NOMO-1 treated with dmso at 0.1 percent for 144 hours (cell line): ENCODE measurements at regions not wholly inside any gene's neighbourhood (a gene's known extent, or its start where the extent isn't known, plus 50 kb on each side); places are given as distances from the start of the nearest gene placed in this dataset.
A peak's percentile ranks its signal among the peaks of the same experiment; 100 is the strongest.
"Not testable (repeated sequence)": the region's sequence is repeated elsewhere in the genome, so short reads cannot be mapped to it uniquely, and the experiment has no call there.

Source experiments
- DNase-seq: peaks from one replicate; lab custom pipeline; 2025; ENCODE audit not compliant: unreplicated experiment; lab: John Stamatoyannopoulos, UW

GRCh38 chrX:35221391-35221790 is 278.8 kb downstream of the FAM47B start:
- DNase-seq = not testable (repeated sequence)

- DNase-seq = no peak
Observed at GRCh38 chrX:35244088-35244741, 301.6 kb downstream of the FAM47B start.

GRCh38 chrX:35244796-35245508 is 302.4 kb downstream of the FAM47B start:
- no peak for DNase-seq

- no peak for DNase-seq
Observed at GRCh38 chrX:35251226-35251625, 308.6 kb downstream of the FAM47B start.

- DNase-seq = no peak
Observed at GRCh38 chrX:35276115-35276514, 333.5 kb downstream of the FAM47B start.

GRCh38 chrX:35285289-35285962 is 342.8 kb downstream of the FAM47B start:
- DNase-seq = no peak

- DNase-seq = no peak
Observed at GRCh38 chrX:35288657-35289056, 346.1 kb downstream of the FAM47B start.

GRCh38 chrX:35289952-35290351 is 347.4 kb downstream of the FAM47B start:
- peak; percentile 52 for DNase-seq

GRCh38 chrX:35291013-35291412 is 348.4 kb downstream of the FAM47B start:
- DNase-seq = no peak

GRCh38 chrX:35292522-35292921 is 349.9 kb downstream of the FAM47B start:
- DNase-seq = no peak

GRCh38 chrX:35305037-35305436 is 362.4 kb downstream of the FAM47B start:
- not testable (repeated sequence) for DNase-seq

GRCh38 chrX:35339796-35340195 is 397.2 kb downstream of the FAM47B start:
- DNase-seq = no peak

- no peak for DNase-seq
Observed at GRCh38 chrX:35340465-35340864, 397.9 kb downstream of the FAM47B start.

- DNase-seq = no peak
Observed at GRCh38 chrX:35351212-35351611, 408.6 kb downstream of the FAM47B start.

- DNase-seq = peak; percentile 0
Observed at GRCh38 chrX:35351795-35352483, 409.3 kb downstream of the FAM47B start.

- no peak for DNase-seq
Observed at GRCh38 chrX:35357656-35358055, 415.1 kb downstream of the FAM47B start.

GRCh38 chrX:35362866-35363265 is 420.3 kb downstream of the FAM47B start:
- DNase-seq = no peak

- DNase-seq = no peak
Observed at GRCh38 chrX:35374116-35374515, 424.0 kb upstream of the MAGEB16 start.

GRCh38 chrX:35380808-35381700 is 417.1 kb upstream of the MAGEB16 start:
- peak; percentile 4 for DNase-seq

GRCh38 chrX:35381709-35382108 is 416.4 kb upstream of the MAGEB16 start:
- DNase-seq = not testable (repeated sequence)
